ENCODE measurements at regions not wholly inside any gene's neighbourhood (a gene's known extent, or its start where the extent isn't known, plus 50 kb on each side); places are given as distances from the start of the nearest gene placed in this dataset.

- H2AFZ ChIP-seq (ENCODE audit: low read length) = no peak overlapping the region
- H3K27ac ChIP-seq (ENCODE audit: low read length) = no peak overlapping the region
- H3K4me1 ChIP-seq (ENCODE audit: low read length) = no peaks in the 10 kb centered on the region
- H3K27me3 ChIP-seq (ENCODE audit: low read length) = no peaks in the 10 kb centered on the region
- no peak overlapping the region for H3K4me2 ChIP-seq (ENCODE audit: low read depth, low read length, poor library complexity, severe bottlenecking)
- no peaks in the 10 kb centered on the region for H3K9me2 ChIP-seq (replicated peaks; ENCODE audit: insufficient read depth, low read length)
- no peaks in the 10 kb centered on the region for H3K36me3 ChIP-seq (ENCODE audit: insufficient read depth, low read length)
- no peaks in the 10 kb centered on the region for H3K79me2 ChIP-seq (ENCODE audit: low read length)
- H4K20me1 ChIP-seq (ENCODE audit: insufficient read depth, low read depth, low read length) = no peaks in the 10 kb centered on the region
- no peak overlapping the region for H3K4me3 ChIP-seq (ENCODE audit: low read length)
- no peaks in the 10 kb centered on the region for H3K9me3 ChIP-seq (ENCODE audit: low read length)
- no peak overlapping the region for H3K9ac ChIP-seq (ENCODE audit: low read length)
- DNase-seq = no peak
Observed at GRCh38 chr7:142420554-142421362, 162.9 kb upstream of the PRSS58 start.

DNA sequence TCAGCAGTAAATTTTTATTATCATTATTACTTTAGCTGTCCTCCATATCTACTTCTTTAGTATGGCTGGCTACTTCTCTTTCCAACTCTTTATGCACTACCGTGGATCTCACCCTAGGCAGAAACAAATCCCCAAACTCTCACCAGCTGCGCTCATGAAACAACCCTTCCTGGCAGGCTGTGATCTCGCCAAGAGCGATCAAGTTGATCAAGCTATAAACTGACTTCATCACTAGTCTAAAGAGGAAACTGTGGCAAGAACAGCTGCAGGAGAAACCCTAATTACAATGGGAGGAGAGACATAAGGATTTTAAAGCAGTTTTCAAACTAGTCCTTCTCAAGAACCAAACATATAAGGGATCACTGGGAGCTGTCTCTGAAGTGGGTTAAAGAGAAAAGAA is 160.5 kb upstream of the PRSS58 start:
- Histone ChIP-seq H3K79me2 (ENCODE audit: low read length) (no peaks in the 10 kb centered on the region), H3K27me3 (ENCODE audit: low read length) (no peaks in the 10 kb centered on the region), H3K36me3 (ENCODE audit: insufficient read depth, low read length) (no peaks in the 10 kb centered on the region), H3K9ac (ENCODE audit: low read length) (no peak overlapping the region), H3K9me3 (ENCODE audit: low read length) (no peaks in the 10 kb centered on the region), H4K20me1 (ENCODE audit: insufficient read depth, low read depth, low read length) (no peaks in the 10 kb centered on the region), H3K9me2 (replicated peaks; ENCODE audit: insufficient read depth, low read length) (no peaks in the 10 kb centered on the region), H3K4me2 (ENCODE audit: low read depth, low read length, poor library complexity, severe bottlenecking) (no peak overlapping the region), H3K27ac (ENCODE audit: low read length) (no peak overlapping the region), H2AFZ (ENCODE audit: low read length) (no peak overlapping the region), H3K4me1 (ENCODE audit: low read length) (no peaks in the 10 kb centered on the region), H3K4me3 (ENCODE audit: low read length) (no peak overlapping the region)
- no peak for DNase-seq

- Histone ChIP-seq H3K9me2 (replicated peaks; ENCODE audit: insufficient read depth, low read length) (no peaks in the 10 kb centered on the region), H3K4me1 (ENCODE audit: low read length) (no peaks in the 10 kb centered on the region), H4K20me1 (ENCODE audit: insufficient read depth, low read depth, low read length) (no peaks in the 10 kb centered on the region), H3K27me3 (ENCODE audit: low read length) (no peaks in the 10 kb centered on the region), H3K36me3 (ENCODE audit: insufficient read depth, low read length) (no peaks in the 10 kb centered on the region), H3K4me2 (ENCODE audit: low read depth, low read length, poor library complexity, severe bottlenecking) (no peak overlapping the region), H3K27ac (ENCODE audit: low read length) (no peak overlapping the region), H3K79me2 (ENCODE audit: low read length) (no peaks in the 10 kb centered on the region), H3K9ac (ENCODE audit: low read length) (no peak overlapping the region), H2AFZ (ENCODE audit: low read length) (no peak overlapping the region), H3K9me3 (ENCODE audit: low read length) (no peaks in the 10 kb centered on the region), H3K4me3 (ENCODE audit: low read length) (no peak overlapping the region)
- DNase-seq = no peak
Observed at GRCh38 chr7:142414915-142415314, 157.1 kb upstream of the PRSS58 start.

- H4K20me1 ChIP-seq (ENCODE audit: insufficient read depth, low read depth, low read length) = no peaks in the 10 kb centered on the region
- no peaks in the 10 kb centered on the region for H3K9me3 ChIP-seq (ENCODE audit: low read length)
- no peaks in the 10 kb centered on the region for H3K79me2 ChIP-seq (ENCODE audit: low read length)
- H3K27me3 ChIP-seq (ENCODE audit: low read length) = no peaks in the 10 kb centered on the region
- no peak overlapping the region for H2AFZ ChIP-seq (ENCODE audit: low read length)
- H3K4me1 ChIP-seq (ENCODE audit: low read length) = no peaks in the 10 kb centered on the region
- no peaks in the 10 kb centered on the region for H3K36me3 ChIP-seq (ENCODE audit: insufficient read depth, low read length)
- no peak overlapping the region for H3K4me2 ChIP-seq (ENCODE audit: low read depth, low read length, poor library complexity, severe bottlenecking)
- H3K9ac ChIP-seq (ENCODE audit: low read length) = no peak overlapping the region
- no peak for DNase-seq
- no peaks in the 10 kb centered on the region for H3K9me2 ChIP-seq (replicated peaks; ENCODE audit: insufficient read depth, low read length)
- H3K4me3 ChIP-seq (ENCODE audit: low read length) = no peak overlapping the region
- no peak overlapping the region for H3K27ac ChIP-seq (ENCODE audit: low read length)
Observed at GRCh38 chr7:142414135-142414534, 156.3 kb upstream of the PRSS58 start.

- H3K27ac ChIP-seq (ENCODE audit: low read length) = no peak overlapping the region
- H3K9me3 ChIP-seq (ENCODE audit: low read length) = no peaks in the 10 kb centered on the region
- H3K36me3 ChIP-seq (ENCODE audit: insufficient read depth, low read length) = no peaks in the 10 kb centered on the region
- no peak overlapping the region for H3K4me3 ChIP-seq (ENCODE audit: low read length)
- H4K20me1 ChIP-seq (ENCODE audit: insufficient read depth, low read depth, low read length) = no peaks in the 10 kb centered on the region
- no peaks in the 10 kb centered on the region for H3K9me2 ChIP-seq (replicated peaks; ENCODE audit: insufficient read depth, low read length)
- no peaks in the 10 kb centered on the region for H3K27me3 ChIP-seq (ENCODE audit: low read length)
- H3K79me2 ChIP-seq (ENCODE audit: low read length) = no peaks in the 10 kb centered on the region
- DNase-seq = no peak
- no peaks in the 10 kb centered on the region for H3K4me1 ChIP-seq (ENCODE audit: low read length)
- no peak overlapping the region for H2AFZ ChIP-seq (ENCODE audit: low read length)
- no peak overlapping the region for H3K9ac ChIP-seq (ENCODE audit: low read length)
- H3K4me2 ChIP-seq (ENCODE audit: low read depth, low read length, poor library complexity, severe bottlenecking) = no peak overlapping the region
Observed at GRCh38 chr7:142413280-142414000, 155.6 kb upstream of the PRSS58 start.

DNA sequence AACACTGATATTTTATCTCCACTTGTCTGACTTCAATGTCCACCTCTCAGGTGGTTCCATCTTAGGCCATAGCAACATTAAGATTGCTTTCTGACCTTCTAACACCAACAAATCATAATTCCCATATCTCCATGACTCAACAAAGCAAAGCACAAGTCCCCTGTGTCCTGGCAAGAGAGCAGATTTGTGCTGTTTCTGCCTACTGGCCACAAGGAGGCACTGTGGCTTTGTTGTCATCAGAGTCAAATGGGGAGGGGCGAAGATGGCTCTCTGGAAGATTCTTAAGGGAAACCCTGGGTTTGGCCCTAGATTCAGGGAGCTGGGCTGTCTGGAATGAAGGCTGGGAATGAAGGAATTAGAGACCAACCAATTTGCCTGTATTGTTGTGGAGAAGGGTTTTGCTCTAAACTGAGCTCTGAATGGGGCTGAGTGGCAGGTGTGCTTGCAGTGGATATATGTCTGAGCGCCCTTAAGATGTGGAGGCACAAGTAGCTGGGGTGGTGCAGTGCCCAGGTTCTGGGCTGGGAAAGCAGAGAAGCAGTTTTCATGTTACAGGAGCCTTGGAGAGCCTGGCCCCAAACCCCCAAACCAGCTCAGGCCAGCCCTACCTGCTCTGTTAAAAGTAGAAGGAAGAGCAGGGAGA is 154.8 kb upstream of the PRSS58 start:
- no peaks in the 10 kb centered on the region for H3K36me3 ChIP-seq (ENCODE audit: insufficient read depth, low read length)
- peak; percentile 75 for DNase-seq
- no peak overlapping the region for H2AFZ ChIP-seq (ENCODE audit: low read length)
- H3K9ac ChIP-seq (ENCODE audit: low read length) = no peak overlapping the region
- no peaks in the 10 kb centered on the region for H3K4me1 ChIP-seq (ENCODE audit: low read length)
- no peaks in the 10 kb centered on the region for H3K9me2 ChIP-seq (replicated peaks; ENCODE audit: insufficient read depth, low read length)
- H4K20me1 ChIP-seq (ENCODE audit: insufficient read depth, low read depth, low read length) = no peaks in the 10 kb centered on the region
- no peak overlapping the region for H3K4me3 ChIP-seq (ENCODE audit: low read length)
- no peaks in the 10 kb centered on the region for H3K9me3 ChIP-seq (ENCODE audit: low read length)
- H3K79me2 ChIP-seq (ENCODE audit: low read length) = no peaks in the 10 kb centered on the region
- no peaks in the 10 kb centered on the region for H3K27me3 ChIP-seq (ENCODE audit: low read length)
- H3K27ac ChIP-seq (ENCODE audit: low read length) = no peak overlapping the region
- no peak overlapping the region for H3K4me2 ChIP-seq (ENCODE audit: low read depth, low read length, poor library complexity, severe bottlenecking)

- Histone ChIP-seq H3K4me3 (ENCODE audit: low read length) (no peak overlapping the region), H3K36me3 (ENCODE audit: insufficient read depth, low read length) (no peaks in the 10 kb centered on the region), H3K4me2 (ENCODE audit: low read depth, low read length, poor library complexity, severe bottlenecking) (no peak overlapping the region), H4K20me1 (ENCODE audit: insufficient read depth, low read depth, low read length) (no peaks in the 10 kb centered on the region), H3K27ac (ENCODE audit: low read length) (no peak overlapping the region), H3K79me2 (ENCODE audit: low read length) (no peaks in the 10 kb centered on the region), H3K9me2 (replicated peaks; ENCODE audit: insufficient read depth, low read length) (no peaks in the 10 kb centered on the region), H3K4me1 (ENCODE audit: low read length) (no peaks in the 10 kb centered on the region), H3K27me3 (ENCODE audit: low read length) (no peaks in the 10 kb centered on the region), H2AFZ (ENCODE audit: low read length) (no peak overlapping the region), H3K9me3 (ENCODE audit: low read length) (no peaks in the 10 kb centered on the region), H3K9ac (ENCODE audit: low read length) (no peak overlapping the region)
- no peak for DNase-seq
Observed at GRCh38 chr7:142409471-142409870, 151.6 kb upstream of the PRSS58 start.

GRCh38 chr7:142408794-142409193 is 150.9 kb upstream of the PRSS58 start:
- Histone ChIP-seq H3K4me2 (ENCODE audit: low read depth, low read length, poor library complexity, severe bottlenecking) (no peak overlapping the region), H3K9me3 (ENCODE audit: low read length) (no peaks in the 10 kb centered on the region), H3K4me3 (ENCODE audit: low read length) (no peak overlapping the region), H4K20me1 (ENCODE audit: insufficient read depth, low read depth, low read length) (no peaks in the 10 kb centered on the region), H3K27me3 (ENCODE audit: low read length) (no peaks in the 10 kb centered on the region), H2AFZ (ENCODE audit: low read length) (no peak overlapping the region), H3K36me3 (ENCODE audit: insufficient read depth, low read length) (no peaks in the 10 kb centered on the region), H3K79me2 (ENCODE audit: low read length) (no peaks in the 10 kb centered on the region), H3K27ac (ENCODE audit: low read length) (no peak overlapping the region), H3K4me1 (ENCODE audit: low read length) (no peaks in the 10 kb centered on the region; the same call in 1 of the 2 replicates), H3K9me2 (replicated peaks; ENCODE audit: insufficient read depth, low read length) (no peaks in the 10 kb centered on the region), H3K9ac (ENCODE audit: low read length) (no peak overlapping the region)
- no peak for DNase-seq

All from Karpas-422 (cell line).